Liver (tissue), 8 donors: ENCODE measurements at regions not wholly inside any gene's neighbourhood (a gene's known extent, or its start where the extent isn't known, plus 50 kb on each side); places are given as distances from the start of the nearest gene placed in this dataset.

Experiments
- DNase-seq: peaks from one replicate; pipeline ENCODE4 v3.0.0-alpha.2; 2017; ENCODE audit warnings: low spot score
- H3K27ac ChIP-seq, 2 donors: one replicate each; pipeline ENCODE4 v1.7.0; 2013; ENCODE audit warnings: inconsistent platforms in 2 of 2, low read length in 2 of 2, control low read depth in 1 of 2, low read depth in 1 of 2, mild to moderate bottlenecking in 1 of 2
- H3K27me3 ChIP-seq, 4 donors: one replicate each; pipeline versions ENCODE4 v1.6.1 to v1.7.0; 2013; ENCODE audit warnings: low read length in 3 of 4, inconsistent platforms in 1 of 4, mild to moderate bottlenecking in 1 of 4, moderate library complexity in 1 of 4; ENCODE audit not compliant: control insufficient read depth in 4 of 4, insufficient read depth in 4 of 4
- H3K36me3 ChIP-seq, 4 donors: one replicate each; pipeline versions ENCODE4 v1.6.1 to v1.7.0; 2013; ENCODE audit warnings: low read length in 3 of 4, mild to moderate bottlenecking in 3 of 4, low read depth in 1 of 4, moderate library complexity in 1 of 4; ENCODE audit not compliant: control insufficient read depth in 4 of 4, insufficient read depth in 3 of 4
- H3K4me1 ChIP-seq, 4 donors: one replicate each; pipeline versions ENCODE4 v1.6.1 to v1.7.0; 2013; ENCODE audit warnings: low read length in 3 of 4, mild to moderate bottlenecking in 3 of 4, moderate library complexity in 1 of 4; ENCODE audit not compliant: control insufficient read depth in 4 of 4, insufficient read depth in 4 of 4
- H3K4me3 ChIP-seq, 3 donors: one replicate each; pipeline versions ENCODE4 v1.6.1 to v1.7.0; 2013; ENCODE audit warnings: low read length in 3 of 3, control low read depth in 1 of 3, low read depth in 1 of 3, mild to moderate bottlenecking in 1 of 3
- H3K9ac ChIP-seq, 2 donors: one replicate each; pipeline ENCODE4 v1.7.0; 2013; ENCODE audit warnings: low read length in 2 of 2, mild to moderate bottlenecking in 2 of 2, moderate library complexity in 2 of 2, control low read depth in 1 of 2, low read depth in 1 of 2
- H3K9me3 ChIP-seq, 4 donors: one replicate each; pipeline versions ENCODE4 v1.6.1 to v1.7.0; 2013; ENCODE audit warnings: low read length in 3 of 4; ENCODE audit not compliant: control insufficient read depth in 4 of 4
- EGR1 ChIP-seq, 2 donors: IDR thresholded peaks; 2 replicates each; pipeline ENCODE4 v1.6.1; 2016 to 2018; ENCODE audit warnings: antibody characterized with exemption in 2 of 2, low read depth in 2 of 2
- FOXA1 ChIP-seq: IDR thresholded peaks from 2 replicates; pipeline ENCODE4 v1.6.1; 2016; ENCODE audit warnings: antibody characterized with exemption
- FOXA2 ChIP-seq: IDR thresholded peaks from 2 replicates; pipeline ENCODE4 v1.6.1; 2016; ENCODE audit warnings: antibody characterized with exemption
- GABPA ChIP-seq, 2 donors: IDR thresholded peaks in 1 of 2; conservative IDR thresholded peaks in 1 of 2; 2 replicates each; pipeline ENCODE4 v1.6.1; 2016; ENCODE audit warnings: antibody characterized with exemption in 2 of 2, mild to moderate bottlenecking in 1 of 2, moderate library complexity in 1 of 2
- HNF4A ChIP-seq, 2 donors: conservative IDR thresholded peaks; 2 replicates each; pipeline ENCODE4 v1.6.1; 2016; ENCODE audit warnings: antibody characterized with exemption in 2 of 2, mild to moderate bottlenecking in 2 of 2
- HNF4G ChIP-seq: IDR thresholded peaks from 2 replicates; pipeline ENCODE4 v1.6.1; 2016; ENCODE audit warnings: antibody characterized with exemption
- NR2F2 ChIP-seq: IDR thresholded peaks from 2 replicates; pipeline ENCODE4 v1.6.1; 2016; ENCODE audit warnings: antibody characterized with exemption
- RAD21 ChIP-seq, 2 donors: IDR thresholded peaks; 2 replicates each; pipeline ENCODE4 v1.6.1; 2016; ENCODE audit warnings: antibody characterized with exemption in 2 of 2, mild to moderate bottlenecking in 2 of 2
- RXRA ChIP-seq, 2 donors: IDR thresholded peaks; 2 replicates each; pipeline ENCODE4 v1.6.1; 2017 to 2018; ENCODE audit warnings: antibody characterized with exemption in 2 of 2, mild to moderate bottlenecking in 1 of 2
- SP1 ChIP-seq: IDR thresholded peaks from 2 replicates; pipeline ENCODE4 v1.6.1; 2018; ENCODE audit warnings: antibody characterized with exemption, mild to moderate bottlenecking
- TAF1 ChIP-seq: conservative IDR thresholded peaks from 2 replicates; pipeline ENCODE4 v1.6.1; 2016; ENCODE audit warnings: antibody characterized with exemption, mild to moderate bottlenecking
- YY1 ChIP-seq: IDR thresholded peaks from 2 replicates; pipeline ENCODE4 v1.6.1; 2016; ENCODE audit warnings: antibody characterized with exemption, mild to moderate bottlenecking
- WGBS: extraction: QIAGEN DNeasy Blood & Tissue Kit; methylation state at CpG from one replicate; pipeline ENCODE4 v1.1.7; 2013; 5-methylcytosine and 5-hydroxymethylcytosine counted together
- TF ChIP-seq, protein P1 (sequence below): IDR thresholded peaks from 2 replicates; pipeline ENCODE4 v1.6.1; 2016; ENCODE audit warnings: antibody characterized with exemption
- TF ChIP-seq, protein P2 (sequence below): fragments of 150-350 bp; IDR thresholded peaks from 2 replicates; pipeline ENCODE4 v1.5.1; 2017; ENCODE audit warnings: improper control_type of control experiment, low read depth, low read length; ENCODE audit not compliant: missing input control
- TF ChIP-seq, protein P3 (sequence below): IDR thresholded peaks from 2 replicates; pipeline ENCODE4 v1.6.1; 2016; ENCODE audit warnings: antibody characterized with exemption
- TF ChIP-seq, protein P4 (sequence below): IDR thresholded peaks from 2 replicates; pipeline ENCODE4 v1.6.1; 2016; ENCODE audit warnings: antibody characterized with exemption
- TF ChIP-seq, protein P5 (sequence below): IDR thresholded peaks from 2 replicates; pipeline ENCODE4 v1.6.1; 2016; ENCODE audit warnings: antibody characterized with exemption, mild to moderate bottlenecking
- donor health status: healthy.
- donor health status: healthy.
- donor health status: healthy.
- donor health status: healthy.
- donor health status: healthy.

DNA sequence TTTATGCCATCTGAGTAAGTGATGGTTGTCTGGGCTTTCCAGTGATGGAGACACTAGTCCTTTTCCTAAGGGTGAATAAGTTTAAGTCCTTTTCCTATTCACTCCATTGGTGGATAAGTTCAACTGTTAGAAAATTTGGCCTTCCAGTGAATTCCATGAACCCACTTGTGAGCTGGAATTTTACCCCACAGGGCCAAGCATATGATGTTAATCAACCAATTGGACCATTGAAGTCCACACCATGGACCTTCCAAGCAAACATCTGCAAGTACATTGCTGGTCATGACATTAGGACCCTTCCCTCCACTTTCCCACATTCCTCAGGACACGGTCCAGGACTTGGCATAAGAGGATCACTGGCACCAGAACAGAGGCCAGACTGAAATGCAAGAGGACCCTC lies 381.4 kb downstream of the RPS24 start:
- Histone ChIP-seq H3K36me3 (no peaks in the 10 kb centered on the region), H3K27ac (no peak overlapping the region), H3K9ac (no peak overlapping the region), H3K4me3 (no peak overlapping the region), H3K4me1 (no peaks in the 10 kb centered on the region), H3K27me3 (no peaks in the 10 kb centered on the region), H3K9me3 (no peaks in the 10 kb centered on the region)
- no peak for DNase-seq
- WGBS, result 95% methylated on average over 1 of the region's 1 CpG
- TF ChIP-seq YY1 (no peak), GABPA (IDR thresholded peaks at IDR 0.05 in 1 of 2, conservative IDR thresholded peaks at IDR 0.05 in 1 of 2) (no peak), FOXA2 (no peak), RAD21 (IDR thresholded peaks at IDR 0.05) (no peak), NR2F2 (no peak), RXRA (IDR thresholded peaks at IDR 0.05) (no peak), FOXA1 (no peak), EGR1 (IDR thresholded peaks at IDR 0.05; ENCODE audit: low read depth in 2 of 2) (no peak), HNF4A (conservative IDR thresholded peaks at IDR 0.05) (no peak), SP1 (no peak), HNF4G (no peak), TAF1 (no peak)
- TF ChIP-seq, protein P1, sequence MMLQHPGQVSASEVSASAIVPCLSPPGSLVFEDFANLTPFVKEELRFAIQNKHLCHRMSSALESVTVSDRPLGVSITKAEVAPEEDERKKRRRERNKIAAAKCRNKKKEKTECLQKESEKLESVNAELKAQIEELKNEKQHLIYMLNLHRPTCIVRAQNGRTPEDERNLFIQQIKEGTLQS, result no peak
- TF ChIP-seq, protein P2, sequence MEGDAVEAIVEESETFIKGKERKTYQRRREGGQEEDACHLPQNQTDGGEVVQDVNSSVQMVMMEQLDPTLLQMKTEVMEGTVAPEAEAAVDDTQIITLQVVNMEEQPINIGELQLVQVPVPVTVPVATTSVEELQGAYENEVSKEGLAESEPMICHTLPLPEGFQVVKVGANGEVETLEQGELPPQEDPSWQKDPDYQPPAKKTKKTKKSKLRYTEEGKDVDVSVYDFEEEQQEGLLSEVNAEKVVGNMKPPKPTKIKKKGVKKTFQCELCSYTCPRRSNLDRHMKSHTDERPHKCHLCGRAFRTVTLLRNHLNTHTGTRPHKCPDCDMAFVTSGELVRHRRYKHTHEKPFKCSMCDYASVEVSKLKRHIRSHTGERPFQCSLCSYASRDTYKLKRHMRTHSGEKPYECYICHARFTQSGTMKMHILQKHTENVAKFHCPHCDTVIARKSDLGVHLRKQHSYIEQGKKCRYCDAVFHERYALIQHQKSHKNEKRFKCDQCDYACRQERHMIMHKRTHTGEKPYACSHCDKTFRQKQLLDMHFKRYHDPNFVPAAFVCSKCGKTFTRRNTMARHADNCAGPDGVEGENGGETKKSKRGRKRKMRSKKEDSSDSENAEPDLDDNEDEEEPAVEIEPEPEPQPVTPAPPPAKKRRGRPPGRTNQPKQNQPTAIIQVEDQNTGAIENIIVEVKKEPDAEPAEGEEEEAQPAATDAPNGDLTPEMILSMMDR, result no peak
- TF ChIP-seq, protein P3, sequence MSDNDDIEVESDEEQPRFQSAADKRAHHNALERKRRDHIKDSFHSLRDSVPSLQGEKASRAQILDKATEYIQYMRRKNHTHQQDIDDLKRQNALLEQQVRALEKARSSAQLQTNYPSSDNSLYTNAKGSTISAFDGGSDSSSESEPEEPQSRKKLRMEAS, result no peak
- TF ChIP-seq, protein P4, sequence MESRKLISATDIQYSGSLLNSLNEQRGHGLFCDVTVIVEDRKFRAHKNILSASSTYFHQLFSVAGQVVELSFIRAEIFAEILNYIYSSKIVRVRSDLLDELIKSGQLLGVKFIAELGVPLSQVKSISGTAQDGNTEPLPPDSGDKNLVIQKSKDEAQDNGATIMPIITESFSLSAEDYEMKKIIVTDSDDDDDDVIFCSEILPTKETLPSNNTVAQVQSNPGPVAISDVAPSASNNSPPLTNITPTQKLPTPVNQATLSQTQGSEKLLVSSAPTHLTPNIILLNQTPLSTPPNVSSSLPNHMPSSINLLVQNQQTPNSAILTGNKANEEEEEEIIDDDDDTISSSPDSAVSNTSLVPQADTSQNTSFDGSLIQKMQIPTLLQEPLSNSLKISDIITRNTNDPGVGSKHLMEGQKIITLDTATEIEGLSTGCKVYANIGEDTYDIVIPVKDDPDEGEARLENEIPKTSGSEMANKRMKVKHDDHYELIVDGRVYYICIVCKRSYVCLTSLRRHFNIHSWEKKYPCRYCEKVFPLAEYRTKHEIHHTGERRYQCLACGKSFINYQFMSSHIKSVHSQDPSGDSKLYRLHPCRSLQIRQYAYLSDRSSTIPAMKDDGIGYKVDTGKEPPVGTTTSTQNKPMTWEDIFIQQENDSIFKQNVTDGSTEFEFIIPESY, result no peak
- TF ChIP-seq, protein P5, sequence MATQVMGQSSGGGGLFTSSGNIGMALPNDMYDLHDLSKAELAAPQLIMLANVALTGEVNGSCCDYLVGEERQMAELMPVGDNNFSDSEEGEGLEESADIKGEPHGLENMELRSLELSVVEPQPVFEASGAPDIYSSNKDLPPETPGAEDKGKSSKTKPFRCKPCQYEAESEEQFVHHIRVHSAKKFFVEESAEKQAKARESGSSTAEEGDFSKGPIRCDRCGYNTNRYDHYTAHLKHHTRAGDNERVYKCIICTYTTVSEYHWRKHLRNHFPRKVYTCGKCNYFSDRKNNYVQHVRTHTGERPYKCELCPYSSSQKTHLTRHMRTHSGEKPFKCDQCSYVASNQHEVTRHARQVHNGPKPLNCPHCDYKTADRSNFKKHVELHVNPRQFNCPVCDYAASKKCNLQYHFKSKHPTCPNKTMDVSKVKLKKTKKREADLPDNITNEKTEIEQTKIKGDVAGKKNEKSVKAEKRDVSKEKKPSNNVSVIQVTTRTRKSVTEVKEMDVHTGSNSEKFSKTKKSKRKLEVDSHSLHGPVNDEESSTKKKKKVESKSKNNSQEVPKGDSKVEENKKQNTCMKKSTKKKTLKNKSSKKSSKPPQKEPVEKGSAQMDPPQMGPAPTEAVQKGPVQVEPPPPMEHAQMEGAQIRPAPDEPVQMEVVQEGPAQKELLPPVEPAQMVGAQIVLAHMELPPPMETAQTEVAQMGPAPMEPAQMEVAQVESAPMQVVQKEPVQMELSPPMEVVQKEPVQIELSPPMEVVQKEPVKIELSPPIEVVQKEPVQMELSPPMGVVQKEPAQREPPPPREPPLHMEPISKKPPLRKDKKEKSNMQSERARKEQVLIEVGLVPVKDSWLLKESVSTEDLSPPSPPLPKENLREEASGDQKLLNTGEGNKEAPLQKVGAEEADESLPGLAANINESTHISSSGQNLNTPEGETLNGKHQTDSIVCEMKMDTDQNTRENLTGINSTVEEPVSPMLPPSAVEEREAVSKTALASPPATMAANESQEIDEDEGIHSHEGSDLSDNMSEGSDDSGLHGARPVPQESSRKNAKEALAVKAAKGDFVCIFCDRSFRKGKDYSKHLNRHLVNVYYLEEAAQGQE, result no peak
